Stimulated activated CD8-positive, alpha-beta memory T cell treated with anti-CD3 and anti-CD28 coated beads, Interleukin-7, amount 100 ng/mL, for 4 hours (primary cell): ENCODE measurements at regions not wholly inside any gene's neighbourhood (a gene's known extent, or its start where the extent isn't known, plus 50 kb on each side); places are given as distances from the start of the nearest gene placed in this dataset.
"Not testable (repeated sequence)": the region's sequence is repeated elsewhere in the genome, so short reads cannot be mapped to it uniquely, and the experiment has no call there.

Experiments
- DNase-seq, 2 donors: peaks; one replicate each; pipeline ENCODE4 v3.0.0-alpha.2; 2020; ENCODE audit warnings: low read depth in 2 of 2

DNA sequence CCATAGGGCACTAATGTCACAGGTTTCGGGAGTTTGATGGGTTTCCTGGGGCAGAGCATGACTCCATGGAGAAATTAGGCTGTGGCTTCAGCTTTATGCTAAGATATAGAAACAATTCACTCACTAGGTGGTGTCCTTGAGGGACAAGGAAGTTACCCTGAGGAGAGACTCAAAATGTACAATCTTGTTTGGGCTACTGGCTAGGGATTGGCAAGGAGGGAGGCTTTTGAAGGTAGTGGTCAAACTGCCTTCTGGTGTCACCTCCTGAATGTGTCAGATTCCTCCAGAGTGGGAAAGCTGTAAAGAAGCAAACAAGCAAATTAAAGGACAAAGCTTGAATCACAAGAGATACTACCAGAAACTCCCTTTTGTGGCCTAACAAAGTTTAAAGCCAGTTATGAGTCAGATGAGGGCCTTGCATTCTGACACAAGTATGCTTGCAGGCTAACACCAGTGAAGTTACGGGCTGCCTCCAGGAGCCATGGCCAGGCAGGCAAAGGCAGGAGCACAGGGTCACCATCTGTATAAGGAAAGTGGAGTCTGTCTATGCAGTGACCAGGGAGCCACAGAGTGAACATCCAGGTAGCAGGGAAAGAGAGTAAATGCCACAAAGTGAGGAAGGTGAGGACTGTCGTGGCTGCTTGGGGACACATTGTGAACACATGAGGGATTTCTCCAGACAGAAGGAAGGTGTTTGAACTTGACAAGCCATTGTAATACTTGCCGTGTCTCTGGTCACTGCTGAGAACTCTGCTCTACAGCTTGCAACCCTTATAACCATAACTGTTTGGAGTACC is 107.7 kb upstream of the DTNBP1 start:
- DNase-seq, result no peak

DNA sequence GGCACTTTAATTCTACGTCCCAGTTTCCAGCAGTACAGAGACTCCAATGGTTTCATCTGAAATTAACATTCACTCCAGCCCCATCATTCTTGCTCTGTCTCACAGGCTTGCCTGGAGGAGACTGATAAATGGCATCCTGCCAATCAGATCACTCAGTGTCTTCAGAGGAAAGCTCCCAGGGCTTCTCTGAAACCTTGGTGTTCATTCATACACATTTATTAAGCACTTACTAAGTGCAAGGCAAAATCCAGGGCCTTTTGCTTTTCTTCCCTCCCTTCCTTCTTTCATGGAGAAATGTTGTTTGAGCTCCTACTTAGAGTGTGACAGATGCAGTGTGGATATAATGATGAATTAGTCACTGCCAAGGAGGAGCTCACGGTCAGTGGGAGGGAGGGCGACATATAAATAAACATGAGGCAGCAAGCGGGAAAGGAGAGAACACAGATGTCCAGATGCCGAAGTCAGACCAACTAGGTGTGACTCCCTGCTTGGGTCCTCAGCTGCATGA is 106.7 kb upstream of the DTNBP1 start:
- DNase-seq, result no peak

DNA sequence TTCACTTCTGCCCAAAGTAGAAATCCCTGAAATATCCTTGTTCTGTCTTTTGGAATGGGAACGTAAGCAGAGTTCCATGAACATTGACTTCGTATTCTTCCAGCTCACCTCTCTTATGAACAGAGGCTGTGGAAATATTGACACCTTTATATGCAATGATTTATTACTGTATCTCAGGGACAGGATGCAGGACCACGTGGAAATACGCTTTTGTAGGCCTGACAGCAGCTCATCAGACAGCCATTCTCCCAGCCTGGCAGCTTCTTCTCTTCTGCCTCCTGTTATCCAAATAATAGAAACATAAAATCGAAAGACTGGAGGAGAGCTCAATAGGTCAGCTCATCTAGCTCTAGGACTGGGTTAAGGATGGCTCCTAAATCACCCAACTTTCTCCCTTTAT is 106.2 kb upstream of the DTNBP1 start:
- no peak for DNase-seq

DNA sequence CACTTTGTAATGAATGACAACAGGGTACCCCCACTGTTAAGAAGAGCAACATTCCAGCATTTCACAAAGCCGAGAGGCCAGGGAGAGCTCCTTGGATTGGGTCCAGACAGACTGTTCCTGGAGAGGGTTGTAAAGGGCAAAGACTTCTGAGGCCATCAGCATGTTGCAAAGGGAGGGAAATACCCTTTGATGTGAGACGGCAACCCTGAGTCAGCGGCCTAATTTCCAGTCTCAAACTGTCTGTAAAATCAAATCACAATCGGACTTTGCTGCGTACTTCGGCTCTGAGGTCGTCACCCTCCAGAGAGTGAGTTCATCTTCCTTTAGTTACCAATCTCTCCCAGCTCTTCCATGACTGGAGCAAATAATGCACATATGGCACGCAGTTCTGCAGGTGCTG is 101.0 kb upstream of the DTNBP1 start:
- DNase-seq, result no peak

DNA sequence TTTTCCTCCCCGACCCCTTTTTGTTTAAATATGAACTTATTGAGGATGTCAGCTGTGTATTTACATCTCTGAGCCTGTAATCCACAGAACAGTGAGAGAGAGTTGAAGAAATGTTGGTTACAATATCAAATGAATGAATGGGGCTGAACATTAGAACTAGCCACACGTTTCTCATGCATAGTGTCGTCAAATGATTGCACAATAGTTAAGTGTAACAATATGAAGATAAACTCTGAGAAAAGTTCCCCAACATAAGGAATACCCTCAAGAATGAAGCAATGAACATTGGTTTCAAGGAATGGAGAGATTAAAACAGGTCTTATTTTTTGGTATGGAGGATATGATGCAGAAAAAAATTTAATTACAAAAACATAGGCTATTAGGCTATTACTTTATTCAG is 100.5 kb upstream of the DTNBP1 start:
- DNase-seq, result no peak

DNA sequence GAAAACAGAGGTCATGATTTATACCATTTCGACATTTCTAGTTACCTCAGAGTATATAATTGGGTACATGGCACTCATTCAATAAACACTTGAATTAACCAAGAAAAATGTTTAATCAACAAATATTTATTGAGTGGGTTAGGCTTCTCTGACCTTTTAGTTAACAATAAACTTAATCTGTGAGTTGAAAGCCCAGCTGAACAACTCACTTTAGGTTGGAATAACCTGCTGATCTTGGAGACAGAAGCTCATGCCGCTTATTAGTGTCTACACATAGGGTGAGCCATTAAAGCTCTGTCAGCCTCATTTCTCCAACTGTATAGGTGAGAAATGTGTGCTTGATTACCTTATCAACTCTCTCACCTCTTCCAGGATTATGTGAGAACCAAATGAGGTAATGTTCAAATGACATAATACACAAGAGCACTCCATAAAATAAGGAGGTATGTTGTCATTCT is 98.2 kb upstream of the DTNBP1 start:
- DNase-seq, result no peak

DNA sequence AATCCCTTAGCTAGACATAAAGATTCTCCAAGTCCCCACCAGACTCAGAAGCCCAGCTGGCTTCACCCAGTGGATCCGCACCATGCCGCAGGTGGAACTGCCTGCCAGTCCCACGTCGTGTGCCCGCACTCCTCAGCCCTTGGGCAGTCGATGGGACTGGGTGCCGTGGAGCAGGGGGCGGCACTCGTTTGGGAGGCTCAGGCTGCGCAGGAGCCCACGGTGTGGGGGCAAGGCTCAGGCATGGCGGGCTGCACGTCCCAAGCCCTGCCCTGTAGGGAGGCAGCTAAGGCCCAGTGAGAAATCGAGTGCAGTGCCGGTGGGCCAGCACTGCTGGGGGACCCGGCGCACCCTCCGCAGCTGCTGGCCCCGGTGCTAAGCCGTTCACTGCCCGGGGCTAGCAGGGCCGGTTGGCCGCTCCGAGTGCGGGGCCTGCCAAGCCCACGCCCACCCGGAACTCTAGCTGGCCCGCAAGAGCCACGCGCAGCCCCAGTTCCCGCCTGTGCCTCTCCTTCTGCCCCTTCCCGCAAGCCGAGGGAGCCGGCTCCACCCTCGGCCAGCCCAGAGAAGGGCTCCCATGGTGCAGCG is 95.9 kb upstream of the DTNBP1 start:
- no peak for DNase-seq

DNA sequence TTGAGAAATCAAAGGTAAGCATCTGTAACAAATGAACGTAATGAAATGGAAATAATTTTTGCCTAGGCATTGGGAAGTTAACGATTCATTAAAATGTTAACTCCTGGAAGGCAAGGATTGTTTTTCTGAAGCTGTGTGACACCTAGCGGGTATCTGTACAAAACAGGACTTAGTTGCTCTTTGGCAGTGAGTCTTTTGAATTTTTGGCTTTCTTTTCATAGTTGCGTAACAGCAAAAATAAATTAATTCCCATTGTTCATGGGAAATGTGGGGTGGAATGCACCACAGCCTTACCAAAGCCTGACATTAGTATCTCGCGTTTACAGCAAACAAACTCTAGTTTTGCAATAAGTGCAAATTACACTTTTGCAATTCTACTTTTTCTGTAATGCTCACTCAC is 92.7 kb upstream of the DTNBP1 start:
- no peak for DNase-seq

DNA sequence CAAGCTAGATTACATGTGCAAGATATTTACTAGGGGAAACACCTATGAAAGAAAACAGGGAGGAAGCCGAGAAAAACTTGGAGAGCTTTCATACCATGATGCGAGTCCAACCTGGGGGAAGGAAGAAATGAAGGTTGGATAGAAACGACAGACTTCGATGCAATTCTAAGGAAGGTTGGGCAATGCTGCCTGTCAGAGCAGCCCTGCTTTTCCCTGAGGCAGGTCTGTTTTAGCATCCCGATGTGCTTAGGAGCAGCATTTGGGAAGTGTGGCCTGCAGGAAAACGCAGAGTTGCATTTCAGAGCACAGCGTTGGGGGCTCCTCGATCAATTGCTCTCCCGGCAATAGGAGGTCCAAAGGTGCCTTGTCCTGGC is 91.9 kb upstream of the DTNBP1 start:
- DNase-seq, result no peak

DNA sequence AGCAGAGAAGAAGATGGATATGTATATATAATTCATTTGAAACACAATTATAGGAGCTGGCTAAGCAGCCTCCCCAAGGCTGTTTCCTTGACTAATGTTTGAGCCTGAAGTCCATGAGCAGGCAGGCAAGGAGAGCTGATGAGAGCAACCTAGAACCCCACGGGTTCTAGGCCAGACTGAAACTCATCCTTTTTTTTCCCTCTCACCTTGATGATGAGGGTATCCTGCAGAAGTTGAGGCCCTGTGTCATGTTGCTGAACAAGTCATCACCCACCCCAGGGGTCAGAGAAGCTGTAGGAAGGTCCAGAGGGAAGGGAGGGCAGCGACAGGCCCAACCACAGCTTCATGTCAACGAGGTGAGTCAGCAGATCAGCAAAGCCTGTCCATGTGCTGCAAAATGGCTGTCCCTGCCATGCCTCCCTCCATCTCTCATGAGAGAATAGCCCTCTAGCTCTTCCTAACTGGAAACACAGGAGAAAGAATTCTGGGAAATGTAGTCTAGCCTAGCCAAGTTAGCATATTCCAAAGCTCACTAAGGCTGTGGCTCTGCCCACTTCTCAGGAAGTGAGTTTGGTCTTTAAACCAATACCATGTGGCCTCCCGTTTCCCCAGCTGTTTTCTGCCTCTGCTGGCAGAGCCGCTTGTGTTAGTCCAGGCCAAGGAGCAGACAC is 91.3 kb upstream of the DTNBP1 start:
- no peak for DNase-seq

DNA sequence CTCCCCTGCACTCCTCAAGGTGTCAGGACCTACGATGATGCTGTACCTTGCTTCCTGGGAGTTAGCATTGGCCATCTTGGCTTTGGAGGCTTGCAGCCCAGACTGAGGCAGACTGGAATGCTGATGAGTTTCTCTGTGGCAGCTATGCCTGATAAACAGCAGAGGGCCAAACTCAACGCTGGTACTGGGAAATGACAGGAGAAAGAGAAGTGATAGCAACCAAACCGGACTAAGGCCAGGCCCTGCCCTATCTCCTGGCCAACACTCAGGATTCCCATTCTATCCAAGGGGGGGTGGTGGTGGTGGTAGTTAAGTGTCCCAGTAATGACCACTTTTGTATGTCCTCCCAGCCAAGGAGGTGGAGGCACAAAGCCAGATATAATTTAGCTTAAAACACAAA is 90.0 kb upstream of the DTNBP1 start:
- no peak for DNase-seq

DNA sequence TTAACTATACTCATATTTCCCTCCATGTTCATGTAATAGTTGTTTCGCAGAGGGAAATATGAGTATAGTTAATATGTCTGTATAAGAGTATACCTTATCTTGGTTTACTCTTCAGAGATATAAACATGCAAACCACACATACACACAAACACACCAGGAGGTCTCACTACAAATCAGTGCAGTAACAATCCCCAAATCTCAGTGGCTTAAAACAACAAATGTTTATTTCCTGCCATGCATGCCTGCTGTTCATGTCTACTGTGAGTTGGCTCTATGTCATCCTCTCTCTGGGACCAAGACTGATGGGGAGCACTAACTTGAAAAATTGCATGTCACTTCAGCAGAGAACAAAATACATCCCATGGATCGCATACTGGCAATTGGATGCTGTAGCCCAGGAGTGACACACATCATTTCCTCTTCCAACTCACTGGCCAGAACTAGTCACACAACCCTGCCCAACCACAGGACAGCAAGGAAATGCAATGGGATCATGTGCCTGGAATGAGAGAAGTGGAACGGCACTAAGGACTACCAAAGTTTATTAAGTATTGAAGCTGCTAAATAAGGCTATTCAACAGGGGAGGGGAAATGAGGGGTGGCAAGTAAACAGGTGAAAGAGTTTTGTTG is 89.0 kb upstream of the DTNBP1 start:
- no peak for DNase-seq

DNA sequence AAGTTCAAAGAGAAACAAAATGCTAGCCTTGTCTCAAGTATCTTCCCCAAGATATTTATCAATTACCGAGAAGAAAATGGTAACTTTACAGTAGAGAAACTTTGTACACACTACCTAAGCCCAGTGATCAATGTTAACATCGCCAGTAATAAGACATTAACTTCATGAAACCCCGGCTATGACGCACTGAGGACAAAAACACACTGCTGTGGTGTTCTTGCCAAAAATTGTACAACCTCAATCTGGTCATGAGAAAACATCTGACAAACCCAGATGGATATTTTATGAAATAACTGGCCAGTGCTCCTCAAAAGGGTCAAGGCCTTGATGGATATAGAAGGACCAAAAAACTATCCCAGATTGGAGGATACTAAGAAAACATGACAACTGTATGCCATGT is 85.5 kb upstream of the DTNBP1 start:
- no peak for DNase-seq

DNA sequence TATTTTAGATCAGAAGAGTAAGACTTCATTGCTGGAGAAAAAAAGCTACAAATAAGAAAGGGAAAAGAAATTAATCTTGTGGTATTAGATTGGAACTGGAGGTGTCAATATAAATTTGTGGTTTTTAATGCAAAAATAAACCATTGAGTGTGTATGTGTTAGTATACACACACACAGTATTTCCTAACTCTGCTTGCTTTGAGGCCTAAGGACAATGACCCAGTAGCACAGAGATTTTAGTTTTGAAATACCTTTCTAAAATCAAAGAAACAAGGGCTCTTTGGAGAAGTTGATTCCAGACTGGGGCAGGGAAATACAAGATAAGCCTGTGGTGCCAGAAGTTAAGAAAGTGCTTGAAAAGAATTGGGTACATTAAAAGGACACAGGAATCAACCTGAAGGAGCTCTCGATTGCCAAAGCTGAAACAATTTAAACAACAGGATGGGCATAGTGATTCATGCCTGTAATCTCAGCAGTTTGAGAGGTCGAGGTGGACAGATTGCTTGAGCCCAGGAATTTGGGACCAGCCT is 84.6 kb upstream of the DTNBP1 start:
- DNase-seq, result no peak

DNA sequence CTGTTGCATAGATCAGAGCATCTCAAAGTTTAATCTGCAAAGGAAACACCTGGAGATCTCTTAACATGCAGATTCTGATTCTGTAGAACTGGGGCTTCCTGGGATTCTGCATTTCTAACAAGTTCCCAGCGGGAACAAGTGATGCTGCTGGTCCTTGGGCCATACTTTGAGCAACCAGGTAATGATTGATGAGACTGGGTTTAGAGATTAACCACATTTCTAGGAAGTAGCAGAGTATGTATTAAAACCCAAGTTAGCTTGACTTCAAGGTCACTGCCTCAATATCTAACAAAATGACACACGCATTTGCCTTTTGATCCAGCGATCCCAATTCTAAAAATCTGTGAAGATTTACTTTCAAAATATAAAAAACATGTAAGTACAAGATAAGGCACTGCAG is 83.0 kb upstream of the DTNBP1 start:
- no peak for DNase-seq

DNA sequence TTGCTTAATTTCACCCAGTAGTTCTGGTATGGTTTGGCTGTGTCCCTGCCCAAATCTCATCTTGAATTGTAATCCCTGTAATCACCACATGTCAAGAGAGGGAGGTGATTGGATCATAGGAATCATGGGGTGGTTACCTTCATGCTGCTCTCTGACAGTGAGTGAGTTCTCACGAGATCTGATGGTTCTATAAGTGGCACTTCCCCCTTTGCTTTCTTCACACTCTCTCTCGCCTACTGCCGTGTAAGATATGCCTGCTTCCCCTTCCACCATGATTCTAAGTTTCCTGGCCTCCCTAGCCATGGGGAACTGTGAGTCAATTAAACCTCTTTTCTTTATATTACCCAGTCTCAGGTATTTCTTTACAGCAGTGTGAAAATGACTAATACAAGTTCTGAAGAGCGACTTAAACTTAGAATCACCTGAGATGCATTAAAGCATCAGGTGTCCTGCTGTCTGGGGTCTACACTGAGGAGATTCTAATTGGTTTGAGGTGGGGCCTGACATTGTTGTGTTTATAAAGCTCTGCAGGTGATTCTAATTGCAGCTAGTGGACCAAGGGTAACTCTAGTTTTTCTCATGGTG is 82.1 kb upstream of the DTNBP1 start:
- DNase-seq, result no peak

DNA sequence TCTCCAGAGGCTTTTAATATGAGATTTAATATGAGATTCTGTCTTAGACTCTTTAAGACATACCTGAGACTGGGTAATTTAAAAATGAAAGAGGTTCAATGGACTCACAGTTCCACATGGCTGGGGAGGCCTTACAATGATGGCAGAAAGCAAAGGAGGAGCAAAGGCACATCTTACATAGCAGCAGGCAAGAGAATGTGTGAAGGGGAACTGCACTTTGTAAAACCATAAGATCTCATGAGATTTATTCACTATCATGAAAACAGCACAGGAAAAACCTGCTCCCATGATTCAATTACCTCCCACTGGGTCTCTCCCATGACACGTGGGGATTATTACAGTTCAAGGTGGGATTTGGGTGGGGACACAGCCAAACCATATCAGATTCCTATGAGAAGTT is 79.2 kb upstream of the DTNBP1 start:
- DNase-seq, result not testable (repeated sequence)

DNA sequence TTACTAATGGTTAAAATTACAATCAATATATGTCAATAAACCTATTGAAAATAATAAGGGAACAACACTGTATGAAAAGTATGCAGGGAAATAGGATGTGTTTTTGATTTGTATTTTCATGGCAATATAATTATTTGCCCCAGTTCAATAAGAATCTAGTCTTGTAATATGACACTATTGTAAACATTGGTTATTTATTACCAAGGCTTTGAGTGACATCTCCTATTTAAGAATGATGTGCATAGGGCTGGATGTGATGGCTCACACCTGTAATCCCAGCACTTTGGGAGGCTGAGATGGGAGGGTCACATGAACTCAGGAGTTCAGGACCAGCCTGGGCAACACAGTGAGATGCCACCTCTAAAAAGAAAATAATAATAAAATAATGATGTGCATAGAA is 78.6 kb upstream of the DTNBP1 start:
- no peak for DNase-seq

DNA sequence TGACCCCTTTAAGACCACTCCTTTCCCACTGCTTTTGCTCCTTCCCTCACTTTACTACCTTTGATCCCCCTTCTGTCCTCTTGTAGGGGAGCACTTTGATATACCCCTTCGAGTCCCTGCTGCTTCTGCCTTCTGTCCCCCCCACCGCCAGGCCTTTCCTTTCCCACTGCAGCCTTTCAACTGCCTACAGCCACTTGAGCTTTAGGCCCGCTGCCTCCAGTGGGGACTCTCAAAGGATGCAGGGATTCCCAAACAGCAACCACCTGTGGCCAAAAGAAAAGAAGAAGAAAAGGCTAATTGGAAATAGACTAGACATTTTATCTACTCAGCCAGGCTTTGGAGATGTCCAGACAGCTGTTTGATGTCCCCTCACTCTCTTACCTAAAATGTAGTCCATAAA is 77.0 kb upstream of the DTNBP1 start:
- no peak for DNase-seq

DNA sequence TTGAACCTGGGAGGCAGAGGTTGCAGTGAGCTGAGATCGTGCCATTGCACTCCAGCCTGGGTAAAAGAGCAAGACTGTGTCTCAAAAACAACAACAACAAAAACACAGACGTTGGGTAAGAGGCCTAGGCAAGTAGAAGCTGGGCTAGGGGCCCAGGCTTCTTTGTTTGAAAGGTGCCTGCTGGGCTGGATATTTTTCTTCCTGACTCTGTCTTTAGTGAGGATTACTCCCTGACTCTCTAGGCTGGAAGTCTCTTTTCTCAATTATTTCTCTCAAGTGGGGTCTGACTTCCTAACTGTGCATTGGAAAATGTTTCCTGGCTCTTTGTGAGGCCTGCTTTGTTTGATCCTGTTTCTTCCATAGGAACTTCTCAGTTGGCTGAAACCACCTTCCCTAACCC is 76.5 kb upstream of the DTNBP1 start:
- DNase-seq, result no peak

DNA sequence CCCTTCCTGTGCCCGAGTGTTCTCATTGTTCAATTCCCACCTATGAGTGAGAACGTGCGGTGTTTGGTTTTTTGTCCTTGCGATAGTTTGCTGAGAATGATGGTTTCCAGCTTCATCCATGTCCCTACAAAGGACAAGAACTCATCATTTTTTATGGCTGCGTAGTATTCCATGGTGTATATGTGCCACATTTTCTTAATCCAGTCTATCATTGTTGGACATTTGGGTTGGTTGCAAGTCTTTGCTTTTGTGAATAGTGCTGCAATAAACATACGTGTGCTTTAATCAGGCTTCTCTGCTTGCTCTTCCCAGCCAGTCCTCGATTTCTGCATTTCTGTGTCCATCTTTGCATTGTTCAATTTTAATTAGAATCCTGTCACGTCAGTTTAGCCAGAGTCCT is 75.4 kb upstream of the DTNBP1 start:
- not testable (repeated sequence) for DNase-seq

DNA sequence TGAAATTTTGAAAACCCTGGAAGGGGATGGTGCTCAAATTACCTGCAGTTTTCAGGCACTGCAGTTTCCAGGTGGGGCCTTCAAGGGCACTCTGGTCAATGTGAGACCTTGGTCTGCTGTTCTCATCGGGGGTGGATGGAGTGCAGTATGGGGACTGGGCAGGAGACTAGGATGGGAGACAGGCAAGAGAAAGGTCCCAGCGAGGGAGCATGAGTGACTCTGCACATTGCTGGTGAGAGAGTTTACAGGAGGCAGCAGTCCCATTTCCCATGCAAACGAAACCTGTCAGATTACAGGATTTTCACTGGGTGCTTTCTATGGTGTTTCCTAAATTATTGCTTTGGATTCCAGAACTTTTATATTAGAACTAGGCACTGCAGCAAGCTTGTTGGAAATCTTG is 73.5 kb upstream of the DTNBP1 start:
- DNase-seq, result no peak
